Activated naive CD4-positive, alpha-beta T cell treated with Interleukin-2 at 50 U/mL for 16 hours (primary cell): ENCODE measurements at regions not wholly inside any gene's neighbourhood (a gene's known extent, or its start where the extent isn't known, plus 50 kb on each side); places are given as distances from the start of the nearest gene placed in this dataset.

Source experiments
- DNase-seq: peaks from one replicate; pipeline ENCODE4 v3.0.0-alpha.2; 2020

DNA sequence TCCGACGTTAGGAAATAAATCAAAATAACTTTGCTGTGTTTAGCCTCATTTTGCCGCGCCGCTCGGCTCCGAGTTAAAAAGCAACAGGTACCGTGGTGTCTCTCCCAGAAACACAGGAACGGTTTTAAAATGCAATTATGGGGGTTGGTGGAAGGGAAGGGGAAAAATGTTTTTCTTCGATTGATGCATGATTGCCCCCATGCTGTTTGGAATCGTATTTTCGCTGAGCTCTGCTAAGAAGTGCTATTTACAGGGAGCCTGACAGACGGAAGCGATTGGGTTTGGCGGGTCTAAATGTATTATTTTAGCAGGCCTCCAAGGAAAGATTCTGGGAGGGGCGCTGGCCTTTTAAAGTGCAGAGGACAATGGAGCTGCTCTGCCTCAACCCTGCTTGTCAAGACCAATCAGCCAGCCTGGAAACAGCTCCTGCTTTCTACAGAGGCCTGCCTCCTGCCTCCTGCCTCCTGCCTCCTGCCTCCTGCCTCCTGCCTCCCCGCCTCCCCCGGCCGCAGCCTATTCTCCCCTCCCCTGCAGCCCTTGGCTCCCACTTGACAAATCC is 156.7 kb upstream of the TLE3 start:
- no peak for DNase-seq

DNA sequence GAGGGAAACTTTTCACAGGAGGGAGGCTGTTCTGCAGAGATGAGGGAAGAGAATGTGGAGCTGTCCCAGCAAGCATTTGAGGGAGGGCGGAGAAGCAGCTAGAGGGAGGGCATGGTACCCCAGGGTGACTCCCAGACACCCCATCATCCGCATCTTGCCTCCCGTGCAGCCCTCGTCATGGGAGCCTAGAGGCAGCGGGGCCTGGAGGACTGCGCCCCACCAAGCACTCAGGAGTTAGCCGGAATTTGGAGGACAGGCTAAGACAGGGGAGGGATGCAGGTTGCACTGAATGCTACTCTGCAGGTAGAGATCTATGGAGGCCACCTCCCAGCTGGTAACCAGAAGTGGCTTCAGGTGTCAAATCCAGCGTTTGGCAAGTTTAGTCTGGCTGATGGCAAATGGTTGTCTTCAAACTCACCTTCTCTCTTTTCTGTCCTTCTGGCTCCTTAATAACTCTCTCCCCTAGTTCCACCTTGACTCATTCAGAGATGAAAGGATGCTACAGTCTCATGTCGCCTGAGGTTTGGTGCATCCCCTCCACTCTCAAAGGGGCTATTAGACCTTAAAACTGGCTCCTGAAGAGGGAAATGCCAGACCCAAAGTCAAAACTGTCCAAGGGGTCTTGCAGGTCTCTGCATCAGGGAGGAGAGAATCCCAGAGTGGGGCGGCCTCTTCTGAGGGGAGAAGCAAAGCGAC is 155.9 kb upstream of the TLE3 start:
- DNase-seq: no peak

DNA sequence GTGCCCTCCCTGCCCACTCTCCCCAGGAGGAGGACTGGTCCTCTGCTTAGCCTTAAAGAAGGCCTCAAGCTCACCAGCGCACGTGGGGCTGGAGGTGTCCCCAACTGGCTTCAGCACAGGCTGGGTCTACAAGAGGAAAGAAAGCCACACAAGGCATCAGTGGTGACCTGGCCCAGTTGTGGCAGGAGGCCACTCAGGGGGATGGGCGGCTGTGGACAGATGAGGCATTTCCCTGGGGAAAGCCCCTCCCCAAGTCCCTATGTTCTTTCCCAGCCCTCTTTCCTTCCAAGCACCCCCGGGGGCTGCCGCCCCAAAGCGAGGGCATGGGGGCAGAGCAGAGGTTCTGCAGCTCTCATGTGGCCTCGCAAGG is 155.2 kb upstream of the TLE3 start:
- DNase-seq: no peak

GRCh38 chr15:70252056-70252950 is 154.6 kb upstream of the TLE3 start:
- no peak for DNase-seq

DNA sequence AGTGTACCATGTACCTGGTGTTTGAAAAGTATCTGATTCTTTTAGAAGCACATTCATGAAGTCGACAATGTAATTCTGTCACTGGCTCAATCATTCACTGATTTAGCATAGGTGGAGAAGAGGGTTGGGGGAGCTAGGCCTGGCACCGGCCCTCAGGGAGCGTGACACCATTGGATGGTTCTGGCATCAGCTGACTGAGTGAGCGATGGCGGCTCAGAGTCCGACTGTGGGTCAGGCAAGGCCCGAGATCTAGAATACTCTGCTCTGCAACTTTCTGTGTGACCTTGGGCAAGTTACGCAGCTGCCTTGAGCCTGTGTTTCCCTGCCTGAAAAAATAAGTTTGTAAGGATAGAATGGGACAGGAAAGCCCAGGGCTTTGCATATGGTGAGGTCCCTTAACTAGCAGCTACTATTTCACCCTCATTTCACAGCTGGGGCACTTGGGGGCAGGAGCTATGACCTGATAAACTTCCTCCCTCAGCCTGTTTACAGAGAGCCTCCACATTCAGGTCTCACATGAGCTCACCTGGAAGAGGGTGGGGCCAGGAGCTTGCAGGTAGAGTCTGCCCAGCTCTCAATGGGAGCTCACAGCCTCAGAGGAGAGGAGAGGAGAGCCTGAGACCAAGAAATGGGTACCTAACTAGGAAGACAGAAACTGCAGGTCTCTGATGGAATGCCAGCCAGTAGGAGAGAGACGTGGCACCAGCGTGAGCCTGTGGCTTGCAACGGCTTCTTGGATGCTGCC is 153.7 kb upstream of the TLE3 start:
- DNase-seq: no peak

DNA sequence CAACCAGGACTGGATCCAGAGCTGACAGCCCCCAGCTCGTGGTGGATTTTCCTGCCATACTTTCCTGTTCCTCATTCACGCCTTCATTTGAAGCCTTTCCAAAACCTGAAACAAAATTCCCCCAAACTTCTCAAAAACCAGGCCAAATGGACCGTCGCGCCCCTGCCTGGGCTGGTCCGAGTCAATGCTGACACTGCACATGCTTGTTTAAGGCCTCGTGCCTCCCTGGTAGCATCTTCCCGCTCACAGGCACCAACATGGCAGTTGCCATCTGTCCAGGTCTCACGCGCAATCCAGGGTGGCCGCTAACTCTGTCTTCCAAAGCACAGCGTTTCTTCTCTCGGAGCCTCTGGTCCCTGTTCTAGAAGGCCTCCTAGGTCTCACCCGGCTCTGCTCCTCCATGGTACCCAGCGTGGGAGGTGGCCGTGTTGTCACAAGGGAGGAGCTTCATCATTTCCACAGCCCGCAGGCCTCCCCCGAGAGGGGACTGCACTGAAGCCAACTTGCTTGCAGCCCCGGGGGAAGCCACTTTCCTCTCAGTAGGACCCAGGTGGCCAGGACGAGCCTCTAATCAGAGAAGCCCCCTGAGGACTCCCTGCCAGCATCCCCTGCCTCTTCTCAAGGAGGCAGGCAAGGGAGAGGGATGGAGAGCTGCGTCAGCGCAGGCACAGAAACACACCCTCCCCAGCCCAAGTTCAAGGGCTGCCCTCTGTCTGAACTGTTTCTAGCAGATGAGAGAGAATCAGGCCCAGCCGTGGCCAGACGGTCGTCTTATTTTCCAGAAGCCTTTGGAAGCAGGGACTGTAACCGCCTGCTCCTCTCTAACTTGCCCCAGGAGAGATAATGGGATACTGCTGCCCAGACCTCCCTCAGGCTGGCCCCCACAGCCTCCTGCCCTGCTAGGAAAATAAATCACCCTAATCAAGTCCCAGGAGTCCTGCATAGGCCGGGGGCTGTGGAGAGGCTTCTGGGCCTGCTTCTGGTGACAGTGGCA is 152.8 kb upstream of the TLE3 start:
- no peak for DNase-seq

DNA sequence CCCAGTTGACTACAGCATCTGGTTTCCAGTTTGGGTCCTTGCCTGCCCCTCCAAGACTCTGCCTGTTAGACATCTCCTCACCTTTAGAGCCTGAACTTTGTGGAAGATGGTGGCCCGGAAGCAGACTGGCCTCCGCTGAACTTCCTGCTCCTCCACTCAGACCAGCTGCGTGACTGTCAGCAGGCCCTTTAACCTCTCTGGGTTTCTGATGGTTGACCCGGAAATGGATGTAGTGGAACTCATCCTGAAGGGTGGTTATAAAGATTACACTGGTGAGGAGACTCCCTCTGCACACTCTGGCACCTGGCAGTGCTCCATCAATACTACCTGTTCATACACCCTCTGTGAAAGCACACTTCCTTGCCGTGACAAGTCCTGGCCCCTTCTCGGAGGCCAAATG is 151.9 kb upstream of the TLE3 start:
- DNase-seq: no peak

GRCh38 chr15:70248116-70249025 is 150.7 kb upstream of the TLE3 start:
- DNase-seq: no peak

- DNase-seq: no peak
Measured at GRCh38 chr15:70247281-70247680, 149.6 kb upstream of the TLE3 start.

DNA sequence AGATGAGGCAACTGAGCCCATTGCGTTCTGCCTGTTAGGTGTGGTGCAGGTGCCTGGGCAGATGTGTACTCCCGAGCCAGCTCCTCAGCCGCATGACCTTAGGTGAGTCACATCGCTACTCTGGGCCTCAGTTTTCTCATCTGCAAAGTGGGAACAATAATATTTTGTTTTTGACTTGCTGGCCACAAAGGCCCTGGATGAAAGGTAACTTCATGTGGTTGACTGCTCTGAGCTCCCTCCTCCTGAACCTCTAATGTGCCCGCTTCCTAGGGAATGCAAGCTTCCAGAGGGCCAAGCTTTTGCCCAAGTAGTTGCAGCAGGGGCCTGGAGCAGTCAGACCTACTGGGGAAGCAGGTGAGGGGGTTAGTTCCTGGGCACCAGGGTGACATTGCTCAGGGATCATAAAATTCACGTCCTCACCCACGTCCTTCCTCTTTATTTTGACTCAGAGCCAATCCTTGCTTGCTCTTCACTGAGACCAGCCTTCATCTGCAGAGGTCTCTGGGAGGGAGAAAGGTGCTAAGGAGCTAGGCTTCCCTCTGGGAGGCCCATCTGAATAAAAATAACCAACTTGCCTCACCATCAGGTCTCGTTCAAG is 149.0 kb upstream of the TLE3 start:
- no peak for DNase-seq

DNA sequence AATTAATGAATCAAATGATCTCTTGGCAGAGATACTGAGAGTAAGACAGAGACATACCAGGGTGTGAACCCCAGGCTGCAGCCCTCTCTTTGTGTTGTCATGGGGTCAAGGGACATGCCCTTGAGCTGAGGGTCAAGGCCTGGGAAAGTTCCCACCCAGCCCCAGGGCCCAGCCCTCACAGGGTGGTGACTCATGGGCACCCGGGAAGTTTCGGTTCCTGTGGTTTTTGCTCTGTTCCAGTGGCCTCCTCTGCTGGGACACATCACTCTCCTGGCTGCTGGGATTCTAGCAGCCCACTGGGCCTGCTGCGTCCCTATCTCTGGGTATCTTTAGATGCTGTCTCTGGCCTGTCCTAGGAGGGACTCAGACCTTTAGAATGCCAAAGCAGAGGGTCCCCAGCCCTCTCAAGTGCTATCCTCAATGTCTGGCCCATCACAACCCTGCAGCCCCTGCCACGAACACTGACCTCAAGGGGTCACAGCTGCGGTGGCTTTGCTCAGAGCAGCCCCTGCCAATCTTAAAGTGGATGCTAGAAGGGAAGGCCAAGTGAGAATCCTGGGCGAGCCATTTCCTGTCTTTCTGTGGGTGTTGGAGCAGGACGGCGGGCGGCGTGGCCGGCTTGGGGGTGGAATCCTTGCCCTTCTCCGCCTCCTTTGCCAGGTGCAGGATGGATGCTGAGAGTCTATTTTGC is 148.4 kb upstream of the TLE3 start:
- no peak for DNase-seq

DNA sequence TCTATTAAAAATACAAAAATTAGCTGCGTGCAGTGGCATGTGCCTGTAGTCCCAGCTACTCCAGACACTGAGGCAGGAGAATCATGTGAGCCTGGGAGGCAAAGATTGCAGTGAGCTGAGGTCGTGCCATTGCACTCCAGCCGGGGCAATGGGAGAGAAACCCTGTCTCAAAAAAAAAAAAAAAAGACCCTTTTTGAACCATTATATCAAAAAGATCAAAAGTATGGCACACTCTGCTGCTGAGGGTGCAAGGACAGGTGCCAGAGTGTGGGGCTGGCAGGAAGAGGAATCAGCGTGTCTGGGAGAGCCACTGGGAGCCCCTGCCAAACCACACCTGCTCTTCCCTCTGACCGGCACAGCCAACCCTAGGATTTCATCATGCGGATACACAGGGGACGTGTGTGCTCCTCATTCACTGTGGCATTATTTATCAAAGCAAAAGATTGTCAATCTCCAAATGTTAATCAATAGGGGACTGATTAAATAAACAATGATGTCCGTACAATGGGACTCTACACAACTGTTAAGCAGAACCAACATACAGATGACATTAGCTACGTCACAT is 147.3 kb upstream of the TLE3 start:
- DNase-seq: no peak

GRCh38 chr15:70243686-70244540 is 146.2 kb upstream of the TLE3 start:
- DNase-seq: no peak

GRCh38 chr15:70242951-70243685 is 145.4 kb upstream of the TLE3 start:
- no peak for DNase-seq

GRCh38 chr15:70241561-70242320 is 144.0 kb upstream of the TLE3 start:
- no peak for DNase-seq

DNA sequence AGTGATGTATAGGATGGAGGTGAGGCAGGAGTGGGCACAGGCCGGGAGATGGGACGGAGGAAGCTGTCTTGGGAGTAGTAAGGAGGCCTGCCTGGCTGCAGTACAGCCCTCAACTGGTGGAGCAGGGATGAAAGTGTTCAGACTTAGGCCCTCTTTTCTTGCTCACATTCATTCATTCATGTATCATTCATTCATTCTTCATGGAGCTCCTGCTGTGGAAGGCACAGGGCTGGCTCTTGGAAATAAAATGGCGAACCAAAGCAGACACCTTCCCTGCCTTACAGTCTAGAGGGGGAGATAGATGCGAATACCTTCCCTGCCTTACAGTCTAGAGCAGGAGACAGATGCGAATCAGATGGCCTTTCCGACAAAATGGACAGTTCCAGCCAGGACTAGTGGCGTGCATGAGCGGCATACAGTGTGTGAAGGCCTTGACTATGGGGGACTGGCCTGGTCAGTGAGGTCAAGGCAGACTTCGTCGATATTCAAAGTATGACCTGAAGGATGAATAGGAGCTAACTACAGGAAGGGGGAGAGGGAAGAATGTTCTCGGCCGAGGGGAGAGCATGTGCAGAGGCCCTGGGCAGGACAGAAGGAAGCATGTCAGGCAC is 143.2 kb upstream of the TLE3 start:
- no peak for DNase-seq

GRCh38 chr15:70240082-70240481 is 142.4 kb upstream of the TLE3 start:
- no peak for DNase-seq
